HG03159 (cell line): ENCODE measurements at regions not wholly inside any gene's neighbourhood (a gene's known extent, or its start where the extent isn't known, plus 50 kb on each side); places are given as distances from the start of the nearest gene placed in this dataset.
"Not testable (repeated sequence)": the region's sequence is repeated elsewhere in the genome, so short reads cannot be mapped to it uniquely, and the experiment has no call there.

Source experiments
- ATAC-seq: cut with Tn5 transposase; IDR thresholded peaks from one replicate; pipeline ENCODE4 v1.9.1; 2021; ENCODE audit warnings: mild to moderate bottlenecking, moderate library complexity; ENCODE audit not compliant: unreplicated experiment

- ATAC-seq: no peak
Observed at GRCh38 chr6:19562468-19562867, 274.7 kb upstream of the ID4 start.

- ATAC-seq: no peak
Observed at GRCh38 chr6:19569563-19569962, 267.6 kb upstream of the ID4 start.

- ATAC-seq: no peak
Observed at GRCh38 chr6:19571176-19571575, 266.0 kb upstream of the ID4 start.

- no peak for ATAC-seq
Observed at GRCh38 chr6:19578481-19578880, 258.7 kb upstream of the ID4 start.

- ATAC-seq: not testable (repeated sequence)
Observed at GRCh38 chr6:19584207-19584606, 253.0 kb upstream of the ID4 start.

GRCh38 chr6:19587238-19587942, 249.8 kb upstream of the ID4 start:
- ATAC-seq: no peak

GRCh38 chr6:19590501-19591131, 246.6 kb upstream of the ID4 start:
- ATAC-seq: no peak

- ATAC-seq: no peak
Observed at GRCh38 chr6:19597809-19598320, 239.3 kb upstream of the ID4 start.

- no peak for ATAC-seq
Observed at GRCh38 chr6:19599796-19600464, 237.2 kb upstream of the ID4 start.

- no peak for ATAC-seq
Observed at GRCh38 chr6:19602434-19603013, 234.6 kb upstream of the ID4 start.

- ATAC-seq: no peak
Observed at GRCh38 chr6:19603721-19604120, 233.4 kb upstream of the ID4 start.

- ATAC-seq: no peak
Observed at GRCh38 chr6:19605624-19606023, 231.5 kb upstream of the ID4 start.

- no peak for ATAC-seq
Observed at GRCh38 chr6:19608546-19608945, 228.6 kb upstream of the ID4 start.

- no peak for ATAC-seq
Observed at GRCh38 chr6:19609972-19610641, 227.1 kb upstream of the ID4 start.

- not testable (repeated sequence) for ATAC-seq
Observed at GRCh38 chr6:19612672-19613466, 224.3 kb upstream of the ID4 start.

GRCh38 chr6:19613678-19614077, 223.5 kb upstream of the ID4 start:
- ATAC-seq: no peak

GRCh38 chr6:19616022-19616421, 221.1 kb upstream of the ID4 start:
- ATAC-seq: no peak

GRCh38 chr6:19632230-19632629, 204.9 kb upstream of the ID4 start:
- ATAC-seq: no peak

GRCh38 chr6:19632786-19633185, 204.4 kb upstream of the ID4 start:
- no peak for ATAC-seq

- no peak for ATAC-seq
Observed at GRCh38 chr6:19635728-19636127, 201.4 kb upstream of the ID4 start.
